GM23338 (cell line): ENCODE measurements at regions not wholly inside any gene's neighbourhood (a gene's known extent, or its start where the extent isn't known, plus 50 kb on each side); places are given as distances from the start of the nearest gene placed in this dataset.

Experiments
- ATAC-seq: fragments of 200-7000 bp; cut with Tn5 transposase; 3 replicates; pipeline ENCODE4 v1.9.1; 2020
- DNase-seq: peaks from one replicate; pipeline ENCODE4 v3.0.0-alpha.2; 2015; ENCODE audit warnings: low spot score
- H2AFZ ChIP-seq: fragments of 200-600 bp; sonication (generic); 2 replicates; pipeline ENCODE4 v1.8.0; 2016; ENCODE audit warnings: antibody characterized with exemption, mild to moderate bottlenecking, moderate library complexity
- H3F3A ChIP-seq: fragments of 200-600 bp; sonication (generic); replicated peaks from 2 replicates; pipeline ENCODE4 v1.8.0; 2017; ENCODE audit warnings: antibody characterized with exemption, mixed run types, low read depth
- H3K27ac ChIP-seq: fragments of 200-600 bp; sonication (generic); 2 replicates; pipeline ENCODE4 v1.6.1; 2016; ENCODE audit warnings: low read depth
- H3K27me3 ChIP-seq: fragments of 200-600 bp; sonication (generic); 2 replicates; pipeline ENCODE4 v1.8.0; 2016; ENCODE audit warnings: mild to moderate bottlenecking, mixed run types, moderate library complexity; ENCODE audit not compliant: insufficient read depth
- H3K36me3 ChIP-seq: fragments of 200-600 bp; sonication (generic); 2 replicates; pipeline ENCODE4 v1.8.0; 2016; ENCODE audit warnings: mild to moderate bottlenecking; ENCODE audit not compliant: insufficient read depth
- H3K4me1 ChIP-seq: fragments of 200-600 bp; sonication (generic); 2 replicates; pipeline ENCODE4 v1.8.0; 2016; ENCODE audit warnings: mild to moderate bottlenecking, moderate library complexity; ENCODE audit not compliant: insufficient read depth
- H3K4me2 ChIP-seq: fragments of 200-600 bp; sonication (generic); 2 replicates; pipeline ENCODE4 v1.7.1; 2017; ENCODE audit warnings: mixed run types
- H3K4me3 ChIP-seq: fragments of 200-600 bp; sonication (generic); 2 replicates; pipeline ENCODE4 v1.6.1; 2016; ENCODE audit warnings: mixed run types
- H3K79me2 ChIP-seq: fragments of 200-600 bp; sonication (generic); replicated peaks from 2 replicates; pipeline ENCODE4 v1.8.0; 2017; ENCODE audit warnings: mild to moderate bottlenecking; ENCODE audit not compliant: insufficient read depth
- H3K9me2 ChIP-seq: fragments of 200-600 bp; sonication (generic); 2 replicates; pipeline ENCODE4 v1.8.0; 2017; ENCODE audit not compliant: insufficient read depth
- H4K20me1 ChIP-seq: fragments of 200-600 bp; sonication (generic); replicated peaks from 2 replicates; pipeline ENCODE4 v1.8.0; 2017; ENCODE audit warnings: mild to moderate bottlenecking; ENCODE audit not compliant: insufficient read depth
- H3K27ac Mint-ChIP-seq: 2 replicates; pipeline ENCODE4 v1.8.0; 2020; ENCODE audit warnings: inconsistent platforms, mild to moderate bottlenecking, moderate library complexity, mixed read lengths
- H3K27me3 Mint-ChIP-seq: 3 replicates; pipeline ENCODE4 v1.8.0; 2022; ENCODE audit warnings: low read depth, mild to moderate bottlenecking, moderate library complexity, mixed read lengths, inconsistent platforms; ENCODE audit not compliant: insufficient read depth, poor library complexity
- H3K36me3 Mint-ChIP-seq: 3 replicates; pipeline ENCODE4 v1.8.0; 2021; ENCODE audit warnings: low read depth, mild to moderate bottlenecking, inconsistent platforms, moderate library complexity, mixed read lengths
- H3K4me1 Mint-ChIP-seq: 3 replicates; pipeline ENCODE4 v1.8.0; 2020; ENCODE audit warnings: mild to moderate bottlenecking, inconsistent platforms, mixed read lengths
- H3K4me3 Mint-ChIP-seq: 3 replicates; pipeline ENCODE4 v1.8.0; 2021; ENCODE audit warnings: moderate library complexity, mild to moderate bottlenecking, inconsistent platforms, mixed read lengths
- H3K9me3 Mint-ChIP-seq: 3 replicates; pipeline ENCODE4 v1.8.0; 2020; ENCODE audit warnings: moderate library complexity, mild to moderate bottlenecking, inconsistent platforms, mixed read lengths
- CREB1 ChIP-seq: fragments of 250-450 bp; sonication (Bioruptor Pico); IDR thresholded peaks from 2 replicates; pipeline ENCODE4 v1.5.0; 2020; ENCODE audit warnings: low read depth, mild to moderate bottlenecking, moderate library complexity
- EZH2 ChIP-seq: fragments of 200-600 bp; sonication (generic); IDR thresholded peaks from one replicate; pipeline ENCODE4 v1.8.0; 2017; ENCODE audit warnings: antibody characterized with exemption, mild to moderate bottlenecking, low read depth; ENCODE audit not compliant: unreplicated experiment
- EZH2phosphoT487 ChIP-seq: fragments of 200-600 bp; sonication (generic); IDR thresholded peaks from one replicate; pipeline ENCODE4 v1.8.1; 2018; ENCODE audit warnings: antibody characterized with exemption; ENCODE audit not compliant: unreplicated experiment
- NANOG ChIP-seq: IDR thresholded peaks from 2 replicates; pipeline ENCODE4 v1.6.1; 2016; ENCODE audit warnings: antibody characterized with exemption, borderline replicate concordance
- POLR2AphosphoS5 ChIP-seq: IDR thresholded peaks from 2 replicates; pipeline ENCODE4 v1.6.1; 2016; ENCODE audit warnings: antibody characterized with exemption, low read depth
- ZNF114 ChIP-seq: fragments of 250-450 bp; sonication (Bioruptor Pico); IDR thresholded peaks from 2 replicates; pipeline ENCODE4 v1.5.0; 2020; ENCODE audit warnings: mild to moderate bottlenecking, moderate library complexity
- ZNF331 ChIP-seq: fragments of 250-450 bp; sonication (Bioruptor Pico); IDR thresholded peaks from 2 replicates; pipeline ENCODE4 v1.5.0; 2020; ENCODE audit warnings: low read depth, mild to moderate bottlenecking, moderate library complexity
- TF ChIP-seq, protein P1 (sequence below): fragments of 250-450 bp; sonication (Bioruptor Pico); IDR thresholded peaks from 2 replicates; pipeline ENCODE4 v1.5.0; 2020; ENCODE audit warnings: mild to moderate bottlenecking, moderate library complexity
- TF ChIP-seq, protein P2 (sequence below): IDR thresholded peaks from 2 replicates; pipeline ENCODE4 v1.6.1; 2016; ENCODE audit warnings: antibody characterized with exemption
- TF ChIP-seq, protein P3 (sequence below): IDR thresholded peaks from one replicate; pipeline ENCODE4 v1.6.1; 2018; ENCODE audit warnings: antibody characterized with exemption; ENCODE audit not compliant: unreplicated experiment

- TF ChIP-seq, protein P1, sequence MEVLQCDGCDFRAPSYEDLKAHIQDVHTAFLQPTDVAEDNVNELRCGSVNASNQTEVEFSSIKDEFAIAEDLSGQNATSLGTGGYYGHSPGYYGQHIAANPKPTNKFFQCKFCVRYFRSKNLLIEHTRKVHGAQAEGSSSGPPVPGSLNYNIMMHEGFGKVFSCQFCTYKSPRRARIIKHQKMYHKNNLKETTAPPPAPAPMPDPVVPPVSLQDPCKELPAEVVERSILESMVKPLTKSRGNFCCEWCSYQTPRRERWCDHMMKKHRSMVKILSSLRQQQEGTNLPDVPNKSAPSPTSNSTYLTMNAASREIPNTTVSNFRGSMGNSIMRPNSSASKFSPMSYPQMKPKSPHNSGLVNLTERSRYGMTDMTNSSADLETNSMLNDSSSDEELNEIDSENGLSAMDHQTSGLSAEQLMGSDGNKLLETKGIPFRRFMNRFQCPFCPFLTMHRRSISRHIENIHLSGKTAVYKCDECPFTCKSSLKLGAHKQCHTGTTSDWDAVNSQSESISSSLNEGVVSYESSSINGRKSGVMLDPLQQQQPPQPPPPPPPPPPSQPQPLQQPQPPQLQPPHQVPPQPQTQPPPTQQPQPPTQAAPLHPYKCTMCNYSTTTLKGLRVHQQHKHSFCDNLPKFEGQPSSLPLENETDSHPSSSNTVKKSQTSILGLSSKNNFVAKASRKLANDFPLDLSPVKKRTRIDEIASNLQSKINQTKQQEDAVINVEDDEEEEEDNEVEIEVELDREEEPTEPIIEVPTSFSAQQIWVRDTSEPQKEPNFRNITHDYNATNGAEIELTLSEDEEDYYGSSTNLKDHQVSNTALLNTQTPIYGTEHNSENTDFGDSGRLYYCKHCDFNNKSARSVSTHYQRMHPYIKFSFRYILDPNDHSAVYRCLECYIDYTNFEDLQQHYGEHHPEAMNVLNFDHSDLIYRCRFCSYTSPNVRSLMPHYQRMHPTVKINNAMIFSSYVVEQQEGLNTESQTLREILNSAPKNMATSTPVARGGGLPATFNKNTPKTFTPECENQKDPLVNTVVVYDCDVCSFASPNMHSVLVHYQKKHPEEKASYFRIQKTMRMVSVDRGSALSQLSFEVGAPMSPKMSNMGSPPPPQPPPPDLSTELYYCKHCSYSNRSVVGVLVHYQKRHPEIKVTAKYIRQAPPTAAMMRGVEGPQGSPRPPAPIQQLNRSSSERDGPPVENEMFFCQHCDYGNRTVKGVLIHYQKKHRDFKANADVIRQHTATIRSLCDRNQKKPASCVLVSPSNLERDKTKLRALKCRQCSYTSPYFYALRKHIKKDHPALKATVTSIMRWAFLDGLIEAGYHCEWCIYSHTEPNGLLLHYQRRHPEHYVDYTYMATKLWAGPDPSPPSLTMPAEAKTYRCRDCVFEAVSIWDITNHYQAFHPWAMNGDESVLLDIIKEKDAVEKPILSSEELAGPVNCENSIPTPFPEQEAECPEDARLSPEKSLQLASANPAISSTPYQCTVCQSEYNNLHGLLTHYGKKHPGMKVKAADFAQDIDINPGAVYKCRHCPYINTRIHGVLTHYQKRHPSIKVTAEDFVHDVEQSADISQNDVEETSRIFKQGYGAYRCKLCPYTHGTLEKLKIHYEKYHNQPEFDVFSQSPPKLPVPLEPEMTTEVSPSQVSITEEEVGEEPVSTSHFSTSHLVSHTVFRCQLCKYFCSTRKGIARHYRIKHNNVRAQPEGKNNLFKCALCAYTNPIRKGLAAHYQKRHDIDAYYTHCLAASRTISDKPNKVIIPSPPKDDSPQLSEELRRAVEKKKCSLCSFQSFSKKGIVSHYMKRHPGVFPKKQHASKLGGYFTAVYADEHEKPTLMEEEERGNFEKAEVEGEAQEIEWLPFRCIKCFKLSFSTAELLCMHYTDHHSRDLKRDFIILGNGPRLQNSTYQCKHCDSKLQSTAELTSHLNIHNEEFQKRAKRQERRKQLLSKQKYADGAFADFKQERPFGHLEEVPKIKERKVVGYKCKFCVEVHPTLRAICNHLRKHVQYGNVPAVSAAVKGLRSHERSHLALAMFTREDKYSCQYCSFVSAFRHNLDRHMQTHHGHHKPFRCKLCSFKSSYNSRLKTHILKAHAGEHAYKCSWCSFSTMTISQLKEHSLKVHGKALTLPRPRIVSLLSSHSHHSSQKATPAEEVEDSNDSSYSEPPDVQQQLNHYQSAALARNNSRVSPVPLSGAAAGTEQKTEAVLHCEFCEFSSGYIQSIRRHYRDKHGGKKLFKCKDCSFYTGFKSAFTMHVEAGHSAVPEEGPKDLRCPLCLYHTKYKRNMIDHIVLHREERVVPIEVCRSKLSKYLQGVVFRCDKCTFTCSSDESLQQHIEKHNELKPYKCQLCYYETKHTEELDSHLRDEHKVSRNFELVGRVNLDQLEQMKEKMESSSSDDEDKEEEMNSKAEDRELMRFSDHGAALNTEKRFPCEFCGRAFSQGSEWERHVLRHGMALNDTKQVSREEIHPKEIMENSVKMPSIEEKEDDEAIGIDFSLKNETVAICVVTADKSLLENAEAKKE (CRISPR knock-in tag): no peak
- TF ChIP-seq ZNF114 (CRISPR knock-in tag): no peak
- TF ChIP-seq POLR2AphosphoS5: no peak
- no peak for TF ChIP-seq EZH2
- no peak for TF ChIP-seq EZH2phosphoT487
- TF ChIP-seq NANOG: no peak
These were observed 93.6 kb upstream of the TNC start (continued) for GRCh38 chr9:115211413-115212124.

- H2AFZ ChIP-seq: no peak overlapping the region
- H3K9me2 ChIP-seq: no peaks in the 10 kb centered on the region
- DNase-seq: no peak
- Mint-ChIP-seq H3K4me3 (no peak overlapping the region), H3K27me3 (peaks cover 1% of the 10 kb centered on the region), H3K36me3 (no peaks in the 10 kb centered on the region), H3K27ac (no peak overlapping the region), H3K4me1 (peaks cover 7% of the 10 kb centered on the region), H3K9me3 (no peaks in the 10 kb centered on the region)
- H3K79me2 ChIP-seq: no peaks in the 10 kb centered on the region
- no peaks in the 10 kb centered on the region for H3K36me3 ChIP-seq
- ATAC-seq: no peak
- peaks cover 8% of the 10 kb centered on the region; the same call in 1 of the 2 replicates for H3K4me1 ChIP-seq
- no peaks in the 10 kb centered on the region for H3F3A ChIP-seq
- no peak overlapping the region for H3K4me3 ChIP-seq
- no peaks in the 10 kb centered on the region for H4K20me1 ChIP-seq
- no peak overlapping the region for H3K4me2 ChIP-seq
- H3K27me3 ChIP-seq: no peaks in the 10 kb centered on the region
- H3K27ac ChIP-seq: no peak overlapping the region
- TF ChIP-seq ZNF331 (CRISPR knock-in tag) (no peak), NANOG (no peak), CREB1 (no peak), ZNF114 (CRISPR knock-in tag) (no peak)
- TF ChIP-seq, protein P2, sequence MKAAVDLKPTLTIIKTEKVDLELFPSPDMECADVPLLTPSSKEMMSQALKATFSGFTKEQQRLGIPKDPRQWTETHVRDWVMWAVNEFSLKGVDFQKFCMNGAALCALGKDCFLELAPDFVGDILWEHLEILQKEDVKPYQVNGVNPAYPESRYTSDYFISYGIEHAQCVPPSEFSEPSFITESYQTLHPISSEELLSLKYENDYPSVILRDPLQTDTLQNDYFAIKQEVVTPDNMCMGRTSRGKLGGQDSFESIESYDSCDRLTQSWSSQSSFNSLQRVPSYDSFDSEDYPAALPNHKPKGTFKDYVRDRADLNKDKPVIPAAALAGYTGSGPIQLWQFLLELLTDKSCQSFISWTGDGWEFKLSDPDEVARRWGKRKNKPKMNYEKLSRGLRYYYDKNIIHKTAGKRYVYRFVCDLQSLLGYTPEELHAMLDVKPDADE: no peak
- TF ChIP-seq, protein P3, sequence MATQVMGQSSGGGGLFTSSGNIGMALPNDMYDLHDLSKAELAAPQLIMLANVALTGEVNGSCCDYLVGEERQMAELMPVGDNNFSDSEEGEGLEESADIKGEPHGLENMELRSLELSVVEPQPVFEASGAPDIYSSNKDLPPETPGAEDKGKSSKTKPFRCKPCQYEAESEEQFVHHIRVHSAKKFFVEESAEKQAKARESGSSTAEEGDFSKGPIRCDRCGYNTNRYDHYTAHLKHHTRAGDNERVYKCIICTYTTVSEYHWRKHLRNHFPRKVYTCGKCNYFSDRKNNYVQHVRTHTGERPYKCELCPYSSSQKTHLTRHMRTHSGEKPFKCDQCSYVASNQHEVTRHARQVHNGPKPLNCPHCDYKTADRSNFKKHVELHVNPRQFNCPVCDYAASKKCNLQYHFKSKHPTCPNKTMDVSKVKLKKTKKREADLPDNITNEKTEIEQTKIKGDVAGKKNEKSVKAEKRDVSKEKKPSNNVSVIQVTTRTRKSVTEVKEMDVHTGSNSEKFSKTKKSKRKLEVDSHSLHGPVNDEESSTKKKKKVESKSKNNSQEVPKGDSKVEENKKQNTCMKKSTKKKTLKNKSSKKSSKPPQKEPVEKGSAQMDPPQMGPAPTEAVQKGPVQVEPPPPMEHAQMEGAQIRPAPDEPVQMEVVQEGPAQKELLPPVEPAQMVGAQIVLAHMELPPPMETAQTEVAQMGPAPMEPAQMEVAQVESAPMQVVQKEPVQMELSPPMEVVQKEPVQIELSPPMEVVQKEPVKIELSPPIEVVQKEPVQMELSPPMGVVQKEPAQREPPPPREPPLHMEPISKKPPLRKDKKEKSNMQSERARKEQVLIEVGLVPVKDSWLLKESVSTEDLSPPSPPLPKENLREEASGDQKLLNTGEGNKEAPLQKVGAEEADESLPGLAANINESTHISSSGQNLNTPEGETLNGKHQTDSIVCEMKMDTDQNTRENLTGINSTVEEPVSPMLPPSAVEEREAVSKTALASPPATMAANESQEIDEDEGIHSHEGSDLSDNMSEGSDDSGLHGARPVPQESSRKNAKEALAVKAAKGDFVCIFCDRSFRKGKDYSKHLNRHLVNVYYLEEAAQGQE: no peak
These were observed 94.2 kb upstream of the TNC start for GRCh38 chr9:115212125-115212605.
